ENCODE measurements at regions not wholly inside any gene's neighbourhood (a gene's known extent, or its start where the extent isn't known, plus 50 kb on each side); places are given as distances from the start of the nearest gene placed in this dataset.
"Not testable (repeated sequence)": the region's sequence is repeated elsewhere in the genome, so short reads cannot be mapped to it uniquely, and the experiment has no call there.

DNA sequence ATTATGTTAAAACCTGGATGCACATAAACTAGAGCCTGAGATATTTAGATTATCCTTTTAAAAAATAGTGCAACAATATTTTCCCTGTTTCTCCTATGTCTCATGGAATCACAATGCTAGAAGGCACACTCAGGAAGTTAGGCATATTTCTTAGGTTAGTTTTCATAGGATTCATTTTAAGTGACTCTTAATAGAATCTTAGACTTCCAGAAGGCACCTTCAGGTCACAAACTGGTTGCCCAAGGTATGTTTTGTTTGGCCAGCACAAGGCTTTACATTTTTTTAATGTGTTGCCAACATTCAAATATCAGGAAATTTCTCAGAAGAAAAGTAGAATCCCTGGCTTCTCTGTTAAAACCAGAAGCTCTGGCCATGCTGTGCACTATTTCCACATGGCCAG lies 129.3 kb downstream of the LNPK start:
- no peak for DNase-seq

DNA sequence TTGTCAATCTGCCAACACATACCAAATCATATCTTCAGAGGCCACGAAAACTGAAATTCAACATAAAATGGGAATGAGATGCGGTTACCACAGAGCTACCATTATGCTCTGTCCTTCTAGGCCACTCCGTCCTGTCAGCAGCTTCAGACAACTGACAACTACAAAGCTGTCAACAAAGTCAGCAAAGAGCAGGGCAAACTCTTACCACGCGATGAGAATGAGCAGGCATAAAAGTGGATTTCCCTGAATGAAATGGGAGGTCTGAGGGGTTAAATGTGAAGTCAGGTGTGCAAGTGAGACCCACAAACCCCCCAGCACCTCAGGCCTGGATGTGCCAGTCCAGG lies 130.1 kb downstream of the LNPK start:
- no peak for DNase-seq

DNA sequence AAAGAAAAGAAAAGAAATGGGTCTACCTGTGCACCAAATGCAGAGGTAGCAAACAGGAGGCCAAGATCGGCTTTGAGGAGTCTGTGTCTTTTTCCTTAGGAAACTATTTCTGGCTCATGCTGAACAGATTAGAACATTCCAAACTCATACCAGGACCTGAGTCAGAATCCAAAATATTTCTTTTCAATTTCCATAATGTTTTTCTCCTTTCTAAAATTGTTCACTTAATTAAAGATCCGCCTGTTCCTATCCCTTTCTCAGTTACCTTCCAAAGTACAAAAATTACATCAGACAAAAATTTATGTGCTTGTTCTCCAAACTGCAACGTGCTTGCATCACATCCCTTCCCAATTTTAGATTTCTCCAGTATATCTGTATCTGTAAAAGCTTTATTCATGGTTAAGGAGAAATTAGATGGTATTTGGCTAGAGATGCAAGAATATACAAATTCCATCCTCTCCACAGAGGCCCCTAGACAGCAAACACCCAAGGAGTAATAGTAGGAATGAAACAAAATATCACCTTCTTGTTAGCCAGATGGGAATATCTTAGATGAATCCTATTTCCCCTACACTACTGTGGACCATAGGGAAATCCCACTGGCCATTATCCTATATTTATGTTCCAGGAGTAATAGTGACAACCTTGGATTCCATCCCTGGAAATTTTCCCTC lies 130.6 kb downstream of the LNPK start:
- no peak for DNase-seq

DNA sequence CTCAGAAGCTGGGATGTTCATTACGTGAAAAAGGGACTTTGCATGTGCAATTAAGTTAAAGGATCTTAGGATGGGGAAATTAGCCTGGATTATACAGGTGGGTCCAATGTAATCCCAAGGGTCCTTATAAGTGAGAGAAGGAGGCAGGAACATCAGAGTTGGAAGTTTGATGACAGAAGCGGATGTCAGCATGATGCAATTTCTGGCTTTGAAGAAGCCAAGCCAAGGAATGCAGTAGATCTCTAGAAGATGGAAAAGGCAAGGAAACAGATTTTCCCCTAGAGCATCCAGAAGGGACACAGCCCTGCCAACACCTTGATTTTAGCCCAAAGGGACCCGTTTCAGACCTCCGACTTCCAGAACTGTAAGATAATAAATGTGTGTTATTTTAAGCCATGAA lies 136.4 kb downstream of the LNPK start:
- DNase-seq, result no peak

DNA sequence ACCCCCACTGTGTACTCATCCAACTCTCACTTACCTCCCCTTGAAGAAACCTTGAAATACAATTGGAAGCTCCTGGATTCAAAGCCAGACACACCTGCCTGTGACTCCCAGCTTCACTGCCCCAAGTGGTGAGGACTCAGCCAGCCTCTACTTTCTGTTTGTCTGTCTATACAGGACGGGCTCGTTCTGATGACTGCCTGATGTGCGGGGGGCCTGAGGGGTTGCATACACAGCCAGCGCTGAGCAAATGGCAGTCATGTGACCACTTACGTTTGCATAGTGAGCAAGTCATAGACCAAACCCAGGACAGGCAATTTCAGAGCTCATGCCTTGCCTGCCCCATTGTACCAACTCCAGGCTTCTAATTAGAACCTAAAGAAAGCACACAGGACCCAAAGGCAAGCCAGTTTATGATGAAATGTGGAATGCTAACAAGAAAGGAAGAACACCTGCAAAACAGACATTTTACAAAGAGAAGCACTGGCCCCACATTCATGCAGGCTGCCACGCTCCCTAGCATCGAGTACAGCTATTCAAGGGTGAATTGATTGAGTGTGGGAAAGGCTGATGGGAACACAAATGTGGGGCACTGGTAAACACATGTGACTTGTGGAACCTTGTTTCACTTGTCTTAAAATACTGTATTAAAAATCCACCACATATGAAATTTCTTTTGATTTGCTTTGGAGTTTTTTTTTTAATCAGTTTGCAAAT lies 137.8 kb downstream of the LNPK start:
- no peak for DNase-seq

DNA sequence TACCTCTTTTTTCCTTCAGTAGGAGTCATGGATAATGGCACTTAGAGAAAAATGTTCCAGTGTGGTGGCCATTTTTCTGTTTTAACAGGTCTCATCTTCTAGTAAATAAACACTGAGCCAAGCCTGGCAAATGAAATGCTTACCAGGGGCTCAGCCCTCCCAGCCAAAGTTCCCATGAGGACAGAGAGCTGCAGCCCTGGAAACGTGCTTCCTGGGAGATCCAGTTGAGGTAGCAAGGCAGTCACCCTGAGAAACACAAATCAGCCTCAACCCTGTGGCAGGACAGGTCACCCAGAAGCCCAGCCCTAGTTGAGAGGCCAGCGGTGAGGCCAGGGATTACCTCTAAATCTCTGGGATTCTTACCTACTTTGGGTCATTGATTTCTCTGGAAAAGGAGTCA lies 140.1 kb downstream of the LNPK start:
- no peak for DNase-seq

DNA sequence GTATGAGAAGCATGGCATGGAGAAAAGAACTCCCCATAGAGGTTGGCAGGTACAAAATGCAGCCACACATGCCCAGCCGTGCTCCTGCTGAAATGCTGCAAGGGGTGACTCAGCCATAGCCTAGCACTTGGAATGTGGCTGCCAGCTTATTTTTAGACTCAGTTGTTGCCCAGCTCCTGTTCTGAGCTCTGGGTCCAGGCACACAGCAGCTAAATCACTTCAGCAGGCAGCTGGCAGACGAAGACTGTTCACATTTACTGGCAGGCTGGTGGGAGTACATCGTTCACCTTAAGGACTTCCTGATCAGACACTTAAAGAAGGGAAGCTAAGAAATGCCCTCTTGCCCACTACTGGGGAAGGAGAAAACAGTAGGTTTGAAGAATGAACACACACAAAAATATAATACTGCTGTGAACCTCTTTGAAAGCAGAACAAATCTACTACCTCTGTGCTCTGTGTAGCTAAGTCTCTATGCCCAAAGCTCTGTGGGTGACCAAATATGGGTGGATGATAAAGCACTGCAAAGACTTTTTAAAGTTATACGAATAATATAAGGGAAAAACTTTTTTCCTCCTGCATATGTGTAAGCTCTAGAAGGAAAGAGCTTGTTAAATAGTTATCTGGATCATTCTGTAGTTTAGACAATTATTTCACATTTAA lies 146.1 kb downstream of the LNPK start:
- DNase-seq, result no peak

DNA sequence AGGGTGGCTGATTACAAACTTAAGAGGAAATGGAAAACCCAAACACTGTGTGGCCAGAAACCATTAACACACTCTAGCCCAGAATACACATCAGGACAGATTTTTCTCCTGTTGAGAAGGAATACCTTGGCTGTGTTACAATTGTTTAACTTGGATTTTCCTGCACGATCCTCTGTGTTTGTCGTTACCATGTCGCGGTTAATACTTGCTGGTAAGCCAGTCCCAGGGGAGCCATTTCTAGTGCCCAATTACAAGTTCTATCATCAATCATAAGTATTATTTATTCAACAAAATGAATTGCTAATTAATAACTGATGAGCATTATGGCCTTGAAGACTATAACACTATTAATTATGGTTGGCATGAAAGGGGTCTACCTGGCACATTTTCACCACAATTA lies 146.8 kb downstream of the LNPK start:
- DNase-seq, result no peak

DNA sequence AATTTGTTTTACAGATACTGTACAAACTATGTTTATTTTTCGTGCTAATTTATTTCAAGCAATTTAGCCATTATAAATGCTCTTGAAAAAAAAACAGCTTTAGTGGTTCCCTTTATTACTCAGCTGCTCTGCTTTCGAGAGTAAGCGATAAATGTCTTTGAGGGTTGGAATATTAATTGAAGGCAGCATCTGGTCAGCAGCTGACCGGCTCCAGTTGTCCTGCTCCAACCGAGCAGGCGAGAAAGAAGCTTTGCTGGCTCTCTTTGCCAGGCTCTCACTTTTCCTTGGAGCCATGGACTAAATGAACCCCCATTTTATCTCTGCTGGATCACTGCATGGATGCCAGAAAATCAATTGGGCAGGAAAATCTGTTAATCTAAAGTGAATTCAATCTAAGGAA lies 147.4 kb downstream of the LNPK start:
- no peak for DNase-seq

DNA sequence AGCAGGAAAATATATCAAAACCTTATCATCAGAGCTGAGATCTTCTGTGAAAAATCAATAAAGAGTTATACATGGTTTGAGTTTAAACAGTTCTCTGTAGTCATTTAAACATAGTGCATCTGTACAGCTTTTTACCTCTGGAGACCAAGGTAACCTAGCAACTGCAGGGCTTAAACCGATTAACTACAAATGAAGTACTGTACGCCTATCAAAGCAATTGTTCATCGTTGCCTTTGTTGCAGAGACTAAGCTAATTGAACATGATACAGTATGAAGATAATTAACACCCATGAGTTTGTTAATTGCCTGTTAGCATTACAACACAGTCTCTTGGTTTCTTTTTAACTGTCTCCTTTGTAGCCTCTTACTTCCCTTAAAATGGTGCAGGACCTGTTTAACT lies 147.9 kb downstream of the LNPK start:
- no peak for DNase-seq

DNA sequence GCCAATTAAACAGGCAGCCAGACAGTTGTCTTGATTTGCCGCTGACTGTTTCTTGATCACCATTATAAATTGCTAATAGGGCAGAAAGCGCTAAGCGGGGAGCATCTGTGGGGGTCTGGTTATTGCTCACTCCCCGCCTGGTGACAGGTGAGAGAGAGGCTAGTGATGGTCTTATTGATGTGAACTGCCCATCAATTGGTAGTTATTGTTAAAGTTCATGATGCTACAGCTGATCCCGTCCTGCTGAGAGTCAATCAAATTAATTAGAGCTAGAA lies 148.5 kb downstream of the LNPK start:
- DNase-seq, result no peak

DNA sequence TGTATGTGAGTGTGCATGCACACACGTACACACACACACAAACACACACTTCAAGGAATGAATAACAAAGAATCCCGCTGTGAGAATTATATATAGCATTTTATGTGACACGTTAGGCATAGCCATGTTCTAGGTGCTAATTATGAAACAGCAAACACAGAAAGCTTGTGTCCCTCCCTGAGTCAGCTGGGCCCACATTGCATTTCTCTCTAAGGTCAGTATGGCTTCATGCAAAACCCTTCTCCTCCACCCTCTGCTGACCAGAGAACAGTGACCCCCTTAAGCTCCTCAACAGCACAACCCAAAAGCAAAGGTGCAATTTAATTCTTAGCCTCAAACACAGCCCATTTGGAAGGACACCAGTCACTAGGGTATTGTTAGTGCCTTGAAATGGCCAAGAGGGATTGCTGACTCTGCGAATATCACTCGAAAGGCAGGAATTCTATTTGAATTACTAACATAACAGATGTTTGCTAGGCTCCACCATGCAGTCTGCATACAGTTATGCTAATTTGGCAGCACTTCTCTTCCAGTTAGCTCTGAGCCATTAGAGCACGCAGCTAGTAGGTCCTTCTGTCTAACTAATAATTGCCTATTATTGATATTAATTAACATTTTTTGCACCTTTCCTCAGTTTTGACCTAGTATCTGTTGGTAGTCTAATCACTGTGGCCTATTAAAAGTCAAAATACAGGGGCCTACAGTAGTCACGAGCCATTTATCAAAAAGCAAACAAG lies 149.0 kb downstream of the LNPK start:
- DNase-seq, result no peak

DNA sequence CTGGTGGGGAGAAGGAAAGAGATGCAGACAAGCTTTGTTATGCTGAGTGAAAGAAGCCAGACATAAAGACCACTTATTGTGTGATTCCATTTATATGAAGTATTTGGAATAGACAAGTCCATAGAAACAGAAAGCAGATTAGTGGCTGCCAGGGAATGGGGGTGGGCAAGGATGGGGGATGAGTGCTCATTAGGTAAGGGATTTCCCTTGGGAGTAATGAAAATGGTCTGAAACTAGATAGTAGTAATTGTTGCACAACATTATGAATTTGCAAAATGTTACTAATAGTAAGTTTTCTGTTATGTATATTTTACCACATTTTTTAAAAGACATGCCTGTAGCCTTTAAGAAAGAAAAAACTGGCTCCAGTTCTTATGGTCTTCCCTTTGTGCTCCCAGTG lies 154.9 kb downstream of the LNPK start:
- DNase-seq, result no peak

DNA sequence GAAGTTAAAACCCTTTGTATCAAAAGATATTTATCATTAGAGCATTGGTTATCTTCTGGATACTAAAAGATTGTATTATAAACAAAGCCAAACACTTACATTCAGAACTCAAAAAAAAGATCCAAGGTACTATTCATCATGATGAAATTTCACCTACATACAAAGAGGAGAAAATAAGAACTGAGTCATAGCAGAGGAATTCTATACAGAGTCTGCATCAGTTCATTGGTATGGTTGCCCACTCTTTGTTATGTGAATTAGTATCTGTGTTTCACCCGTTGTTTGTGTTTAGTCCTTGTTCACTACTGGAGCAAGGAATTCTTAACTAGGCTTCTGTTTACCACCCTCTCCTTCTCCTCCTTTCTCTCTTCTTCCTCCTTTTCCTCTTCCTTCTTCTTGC lies 157.9 kb downstream of the LNPK start:
- no peak for DNase-seq

DNA sequence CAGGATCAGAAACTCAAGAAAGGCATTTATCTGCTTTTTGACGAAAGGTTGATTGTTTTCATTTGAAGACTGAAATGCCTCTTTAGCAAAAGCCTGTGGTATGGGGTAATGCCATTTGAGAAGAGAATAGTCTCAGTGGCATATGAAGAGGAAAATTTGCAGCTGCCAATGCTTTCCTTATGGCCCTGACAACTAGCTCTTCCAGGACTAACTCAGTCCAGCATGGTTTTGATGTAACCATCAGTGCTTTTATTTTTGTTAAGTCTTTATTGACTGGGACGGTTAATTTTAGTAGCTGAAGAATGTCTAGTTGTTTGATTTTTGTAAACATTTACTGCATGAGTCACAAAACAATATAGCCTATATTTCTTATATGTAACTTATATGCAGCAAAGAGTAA lies 158.4 kb downstream of the LNPK start:
- DNase-seq, result no peak

DNA sequence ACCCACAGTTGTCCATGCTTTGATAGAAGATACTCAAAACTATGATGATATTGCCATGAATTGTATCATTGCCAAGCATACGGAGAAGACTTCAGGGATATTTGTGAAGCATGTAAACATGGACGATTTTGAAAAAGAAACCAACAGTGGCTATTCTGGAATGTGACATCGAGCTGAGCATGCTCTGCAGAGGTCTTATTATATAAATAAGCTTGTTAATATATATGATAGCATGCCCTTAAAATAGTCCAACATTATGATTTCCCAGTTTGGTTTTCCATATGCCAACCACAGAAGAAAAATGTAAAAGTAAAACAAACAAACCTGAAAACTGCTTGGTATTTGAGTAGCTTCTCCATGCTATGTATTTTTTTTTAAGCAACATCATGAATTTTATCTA lies 159.1 kb downstream of the LNPK start:
- no peak for DNase-seq

DNA sequence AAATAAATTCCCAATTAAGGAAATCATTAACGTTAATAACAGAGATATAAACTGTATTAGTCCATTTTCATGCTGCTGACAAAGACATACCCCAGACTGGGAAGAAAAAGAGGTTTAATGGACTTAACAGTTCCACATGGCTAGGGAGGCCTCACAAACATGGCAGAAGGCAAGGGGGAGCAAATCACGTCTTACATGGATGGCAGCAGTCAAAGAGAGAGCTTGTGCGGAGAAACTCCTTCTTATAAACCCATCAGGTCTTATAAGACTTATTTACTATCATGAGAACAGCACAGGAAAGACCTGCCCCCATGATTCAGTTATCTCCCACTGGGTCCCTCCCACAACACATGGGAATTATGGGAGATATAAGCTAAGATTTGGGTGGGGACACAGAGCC lies 161.3 kb downstream of the LNPK start:
- DNase-seq, result not testable (repeated sequence)

DNA sequence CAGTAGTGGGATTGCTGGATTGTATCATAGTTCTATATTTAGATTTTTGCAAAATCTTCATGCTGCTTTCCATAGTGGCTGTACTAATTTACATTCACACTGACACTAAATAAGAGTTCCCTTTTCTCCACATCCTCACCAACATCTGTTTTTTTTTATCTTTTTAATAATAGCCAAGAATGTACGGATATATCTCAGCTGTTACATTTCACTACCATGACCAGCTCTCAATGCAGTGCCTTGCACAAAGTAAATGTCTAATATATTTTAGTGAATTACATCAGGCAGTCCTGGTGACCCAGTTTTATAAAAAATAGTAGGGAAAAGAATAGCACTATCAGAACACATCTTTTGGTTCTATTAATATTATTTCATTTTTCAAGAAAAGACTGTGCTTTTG lies 161.8 kb downstream of the LNPK start:
- no peak for DNase-seq

DNA sequence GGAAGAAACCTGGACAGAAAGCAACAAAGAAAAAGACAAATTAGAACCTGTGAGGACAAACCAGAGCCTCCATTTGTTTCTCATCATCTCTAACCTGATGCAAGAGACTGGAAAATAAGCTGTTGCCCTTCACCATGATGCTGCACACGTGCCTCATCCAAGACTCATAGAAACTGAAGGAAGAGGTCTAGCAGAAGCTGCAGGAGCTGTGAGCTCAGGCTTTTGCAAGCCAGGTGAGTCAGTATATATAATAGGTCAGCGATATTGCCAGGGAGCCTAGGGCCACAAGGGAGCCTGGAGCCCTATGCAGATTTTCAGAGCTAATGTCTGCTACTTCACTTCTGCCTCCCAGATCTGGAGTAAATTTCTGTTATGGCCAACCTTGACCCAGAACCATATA lies 163.1 kb downstream of the LNPK start:
- DNase-seq, result no peak

DNA sequence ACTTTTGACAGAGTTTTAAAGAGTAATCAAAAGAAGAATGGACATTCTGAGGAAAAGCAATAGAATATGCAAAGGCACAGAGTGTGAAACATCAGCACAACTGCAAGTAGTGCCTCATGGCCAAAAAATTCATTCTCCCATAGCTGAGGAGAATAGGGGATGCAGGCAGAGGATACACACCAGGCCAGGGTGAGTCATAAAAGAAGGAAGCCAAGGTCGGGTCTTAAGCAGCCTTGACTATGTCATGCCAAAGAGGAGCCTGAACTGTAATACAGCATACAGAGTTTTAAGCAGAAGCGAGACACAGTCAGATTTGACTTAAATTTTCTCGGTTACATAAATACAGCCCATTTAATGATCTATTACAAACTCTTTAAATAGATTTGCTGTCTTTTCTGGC lies 165.0 kb downstream of the LNPK start:
- DNase-seq, result no peak

DNA sequence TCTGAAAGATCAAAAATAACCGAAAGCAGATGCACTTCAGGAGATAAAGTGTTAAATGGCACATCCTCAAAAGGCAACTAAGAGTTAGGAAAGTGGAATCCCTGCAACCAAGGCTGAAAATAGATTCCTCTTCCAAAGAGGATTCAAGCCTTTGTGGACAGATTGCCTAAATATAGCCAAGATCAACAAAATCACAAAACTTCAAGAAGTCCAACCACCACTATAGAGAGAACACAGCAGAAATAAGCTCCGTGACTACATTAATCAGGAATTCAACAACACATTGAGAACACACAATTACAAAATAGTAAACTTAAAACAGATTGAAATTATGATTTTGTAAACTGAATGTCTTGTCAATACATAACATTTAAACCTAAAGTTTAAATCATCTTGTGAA lies 165.7 kb downstream of the LNPK start:
- no peak for DNase-seq

DNA sequence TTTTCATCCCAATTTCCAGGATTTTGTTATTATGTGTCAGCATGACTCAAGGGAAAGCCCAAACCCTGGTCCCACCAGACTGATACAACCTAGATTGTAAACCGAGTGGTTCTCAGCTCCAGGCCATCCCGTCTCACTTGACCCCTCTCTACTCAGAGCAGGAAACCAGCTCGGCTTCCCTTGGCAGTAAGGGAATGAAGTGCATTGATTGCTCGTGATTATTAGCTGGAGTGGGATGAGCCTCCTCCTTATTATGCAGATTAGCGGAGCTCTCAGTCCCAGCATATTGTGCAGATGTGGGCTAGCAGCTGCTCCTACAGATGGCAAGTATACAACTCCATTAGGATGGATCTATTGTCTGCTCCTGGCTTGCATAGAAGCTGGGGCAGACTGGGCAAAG lies 167.6 kb downstream of the LNPK start:
- no peak for DNase-seq

DNA sequence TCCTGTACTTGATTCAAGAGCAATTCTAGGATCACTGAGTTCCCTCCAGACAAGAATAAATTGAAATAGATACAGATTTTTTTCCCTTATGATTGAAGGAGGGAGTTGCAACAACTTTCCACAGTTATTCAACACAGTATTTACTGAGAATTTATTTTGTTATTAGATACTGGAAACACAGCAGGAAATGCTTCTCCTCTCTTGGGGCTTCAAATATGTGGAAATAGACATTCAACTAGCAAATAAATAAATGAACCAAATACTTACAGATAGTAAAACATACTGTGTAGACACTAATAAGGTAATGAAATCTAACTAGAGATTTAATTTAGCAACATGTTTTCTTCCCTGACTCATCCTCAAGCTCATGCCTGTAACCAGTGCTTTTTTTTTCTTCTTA lies 169.2 kb downstream of the LNPK start:
- no peak for DNase-seq

DNA sequence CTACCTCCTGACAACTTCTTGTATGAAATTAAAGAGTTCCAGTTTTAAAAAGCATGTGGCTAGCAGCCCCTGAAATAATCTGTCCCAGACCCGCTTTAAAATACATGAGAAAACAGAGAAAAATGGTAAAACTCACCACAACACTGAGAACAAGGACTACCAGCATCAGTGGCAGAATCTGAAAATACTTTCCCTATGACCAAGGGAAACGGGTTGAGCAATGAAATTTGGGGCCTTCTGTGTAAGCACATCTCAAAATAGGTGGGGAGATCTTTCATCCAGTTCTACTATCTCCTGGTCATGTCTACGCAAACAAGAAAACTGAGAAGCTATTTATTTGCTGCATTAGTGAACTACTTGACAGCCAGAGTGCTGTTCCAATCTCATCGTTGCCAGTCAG lies 172.3 kb downstream of the LNPK start:
- no peak for DNase-seq

Measured in dermis blood vessel endothelial cell (primary cell).